Stimulated activated CD4-positive, alpha-beta T cell treated with anti-CD3 and anti-CD28 coated beads, Interleukin-12 subunit alpha, Interleukin-12 subunit beta, amount 100 ng/mL, for 4 hours (primary cell): ENCODE measurements at regions not wholly inside any gene's neighbourhood (a gene's known extent, or its start where the extent isn't known, plus 50 kb on each side); places are given as distances from the start of the nearest gene placed in this dataset.

Experiments
- DNase-seq: peaks from one replicate; pipeline ENCODE4 v3.0.0-alpha.2; 2020

DNA sequence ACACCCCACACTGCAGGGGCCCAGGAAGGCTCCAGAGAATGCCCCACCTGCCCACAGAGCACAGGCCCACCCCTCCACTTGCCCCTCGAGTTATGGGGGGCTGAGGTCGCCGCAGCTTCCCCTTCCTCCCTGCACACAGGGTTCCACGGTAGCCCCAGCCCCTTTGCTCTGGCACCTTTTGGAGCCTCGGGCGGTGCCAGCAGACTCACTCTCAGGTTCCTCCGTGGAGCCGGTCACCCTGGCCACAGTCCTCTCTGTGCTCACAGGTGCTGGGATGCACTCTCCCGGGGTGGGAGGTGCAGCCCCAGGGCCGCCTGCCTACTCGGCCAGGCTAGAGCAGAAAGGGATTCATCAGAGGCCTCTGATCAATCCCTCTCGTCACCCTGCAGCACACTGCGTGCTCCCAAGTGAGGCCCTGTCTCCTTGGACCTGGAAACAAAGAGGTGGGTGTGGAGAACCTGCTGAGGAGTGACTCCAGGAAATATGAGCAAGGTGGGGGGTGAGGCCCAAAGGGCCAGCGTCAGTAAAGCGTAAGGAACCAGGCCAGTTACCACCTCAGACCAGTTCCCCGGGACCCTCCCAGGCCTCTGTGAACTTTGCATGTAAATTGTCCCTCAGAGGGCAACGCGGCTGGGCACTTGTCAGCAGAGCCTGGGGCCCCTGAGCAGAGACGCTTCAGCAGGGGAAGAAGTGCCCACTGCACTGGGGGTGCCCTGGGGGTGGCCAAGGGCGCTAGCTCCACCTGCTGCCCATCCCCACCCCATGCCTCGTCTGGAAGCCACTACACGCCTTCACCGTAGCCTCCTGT lies 167.8 kb downstream of the OLFM1 start:
- no peak for DNase-seq

DNA sequence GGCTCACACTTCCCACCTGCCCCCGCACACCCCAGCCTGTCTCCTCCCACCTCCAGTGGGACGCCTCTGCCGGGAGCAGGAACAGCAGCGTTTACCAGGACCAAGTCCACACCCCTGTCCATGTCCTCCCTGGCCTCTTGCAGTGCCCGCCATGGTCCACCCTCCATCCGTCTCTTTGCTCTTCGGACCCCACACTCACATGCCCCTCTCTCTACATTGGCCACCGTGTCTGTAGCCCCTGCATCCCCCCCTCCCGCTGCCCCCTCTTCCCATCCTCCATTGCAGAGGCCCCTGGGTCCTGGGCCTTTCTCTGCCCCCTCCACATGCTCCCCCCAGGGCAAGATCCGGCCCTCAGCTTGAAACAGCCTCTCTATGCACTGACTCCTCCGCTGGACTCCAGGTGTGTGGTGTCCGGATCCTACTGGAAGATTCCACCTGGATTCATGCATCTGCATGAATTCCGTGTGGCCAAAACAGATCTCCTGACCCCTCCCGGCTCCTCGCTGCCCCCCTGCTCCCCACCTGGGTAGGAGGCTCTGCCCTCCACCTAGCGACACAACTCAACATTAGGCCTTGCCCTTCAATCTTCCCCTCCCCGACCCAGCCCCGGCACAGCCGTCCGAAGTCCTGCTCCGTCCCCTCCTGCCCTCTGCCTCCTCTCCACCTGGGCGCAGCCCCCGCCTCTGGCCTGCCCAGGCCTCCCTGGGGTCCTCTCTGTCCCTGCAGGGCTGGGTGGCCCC lies 168.5 kb downstream of the OLFM1 start:
- DNase-seq = no peak

DNA sequence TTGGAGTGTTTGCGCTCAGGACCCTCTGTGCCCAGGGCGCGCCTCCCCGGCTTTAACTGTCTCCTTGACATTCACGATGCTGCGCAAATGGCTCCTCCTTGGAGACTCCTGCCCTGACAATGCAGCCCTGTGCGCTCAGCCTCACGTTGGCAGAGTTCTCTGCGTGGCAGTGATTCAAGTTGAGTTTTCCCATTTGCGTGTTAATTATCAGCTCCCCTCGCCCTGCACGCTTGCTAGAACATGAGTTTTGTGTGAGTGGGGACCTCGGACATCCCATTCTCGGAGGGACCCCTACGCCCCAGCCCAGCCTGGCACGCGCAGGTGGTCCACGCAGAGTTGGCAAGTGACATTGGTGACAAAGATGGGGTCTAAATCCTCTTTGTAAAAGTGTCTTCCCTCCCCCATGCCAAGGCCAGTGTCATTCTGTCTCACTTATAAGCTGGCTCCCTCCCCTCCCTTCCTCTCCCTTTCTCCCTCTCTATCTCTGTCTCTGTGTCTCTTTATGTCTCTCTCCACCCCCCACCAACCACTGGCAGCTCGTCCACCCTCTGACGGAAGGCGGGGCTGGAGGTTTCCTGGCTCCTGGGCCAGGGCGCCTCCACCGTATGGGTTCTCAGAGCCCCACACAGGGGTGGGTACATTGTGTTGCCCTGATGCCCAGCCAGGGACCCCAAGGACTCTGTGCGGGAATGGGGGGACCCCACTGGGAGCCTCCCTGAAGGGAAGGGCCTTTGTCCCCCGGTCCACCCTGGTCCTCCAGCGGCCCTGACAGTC lies 169.3 kb downstream of the OLFM1 start:
- DNase-seq = no peak

DNA sequence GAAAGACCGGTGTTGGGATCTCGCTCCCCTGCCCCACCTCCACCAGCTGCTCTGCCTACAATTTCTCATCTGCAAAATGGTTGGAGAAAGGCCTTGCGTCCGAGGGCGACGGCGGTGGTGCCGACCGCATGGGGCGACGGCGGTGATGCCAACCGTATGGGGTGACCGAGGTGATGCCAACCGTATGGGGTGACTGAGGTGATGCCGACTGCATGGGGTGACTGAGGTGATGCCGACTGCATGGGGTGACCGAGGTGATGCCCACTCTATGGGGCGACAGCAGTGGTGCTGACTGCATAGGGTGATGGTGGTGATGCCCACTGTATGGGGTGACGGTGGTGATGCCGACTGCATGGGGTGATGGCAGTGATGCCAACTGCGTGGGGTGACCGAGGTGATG lies 171.0 kb downstream of the OLFM1 start:
- DNase-seq = no peak

DNA sequence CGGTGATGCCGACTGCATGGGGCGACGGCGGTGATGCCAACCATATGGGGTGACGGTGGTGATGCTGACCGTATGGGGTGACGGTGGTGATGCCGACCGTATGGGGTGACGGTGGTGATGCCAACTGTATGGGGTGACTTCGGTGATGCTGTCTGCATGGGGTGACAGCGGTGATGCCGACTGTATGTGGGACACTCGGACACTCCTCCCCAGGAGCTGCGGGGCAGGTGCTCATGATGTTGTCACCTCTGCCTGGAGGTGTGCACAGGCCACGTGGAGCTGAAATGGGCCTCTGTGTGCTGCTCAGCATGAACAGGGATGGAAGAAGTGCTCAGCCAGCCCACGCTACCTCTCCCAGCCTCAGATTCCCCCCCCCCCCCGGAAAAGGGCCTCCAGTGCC lies 171.8 kb downstream of the OLFM1 start:
- no peak for DNase-seq

DNA sequence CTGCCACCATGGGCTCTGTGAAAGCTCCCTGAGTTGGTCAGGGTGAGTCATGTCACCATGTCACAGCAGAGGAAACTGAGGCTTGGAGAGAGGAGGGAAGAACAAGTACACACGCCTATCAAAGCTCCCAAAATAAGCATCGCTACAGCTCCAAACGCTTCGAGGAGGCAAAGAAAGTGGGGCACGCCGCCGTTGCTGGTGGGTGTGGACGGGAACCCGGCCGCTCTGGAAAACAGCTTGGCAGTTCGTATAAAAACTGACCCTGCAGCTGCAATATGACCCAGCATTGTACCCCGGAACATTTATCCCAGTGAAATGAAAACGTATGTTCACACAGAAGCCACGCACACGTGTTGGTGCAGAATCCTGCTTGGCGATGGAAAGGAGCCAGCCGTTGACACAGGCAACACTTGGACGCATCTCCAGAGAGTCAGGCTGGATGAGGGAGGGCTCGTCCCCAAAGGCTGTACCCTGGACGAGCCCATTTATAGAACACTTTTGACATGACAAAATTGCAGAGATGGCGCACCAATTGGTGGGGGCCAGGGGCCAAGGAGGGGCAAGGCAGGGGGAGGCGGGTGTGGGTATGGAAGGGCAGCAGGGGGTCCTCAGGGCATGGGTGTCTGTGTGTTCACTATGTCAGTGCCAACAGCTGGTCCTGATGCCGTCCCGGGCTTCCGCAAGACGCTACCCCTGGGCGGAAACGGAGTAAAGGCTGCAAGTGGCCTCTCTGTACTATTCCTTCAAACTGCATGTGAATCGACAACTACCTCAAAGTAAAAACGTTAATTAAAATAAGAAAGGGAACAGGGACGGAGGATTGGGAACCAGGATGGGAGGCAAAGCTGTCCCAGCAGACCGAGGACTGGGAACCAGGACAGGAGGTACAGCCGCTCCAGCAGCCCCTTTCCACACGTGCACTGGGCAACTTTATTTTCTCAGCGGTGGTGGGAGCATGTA lies 173.0 kb downstream of the OLFM1 start:
- no peak for DNase-seq

DNA sequence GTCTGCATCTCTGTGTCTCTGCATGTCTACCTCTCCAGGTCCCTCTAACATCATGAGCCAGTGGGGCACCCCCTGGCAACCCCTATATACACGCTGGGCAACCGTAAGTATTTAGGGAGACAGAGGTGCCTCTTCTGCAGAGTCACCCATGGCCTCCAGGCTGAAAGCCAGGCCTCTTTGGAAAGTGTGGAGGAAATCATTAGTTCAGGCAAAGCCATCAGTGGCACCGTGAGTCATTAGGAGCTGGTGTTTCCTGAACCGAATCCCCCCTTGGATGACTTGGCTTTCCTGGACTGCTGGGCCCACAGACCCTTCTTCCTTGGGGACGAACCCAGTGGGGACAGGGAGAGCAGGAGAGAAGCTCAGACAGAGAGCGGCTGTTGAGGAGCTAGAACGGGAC lies 174.8 kb downstream of the OLFM1 start:
- DNase-seq = no peak

DNA sequence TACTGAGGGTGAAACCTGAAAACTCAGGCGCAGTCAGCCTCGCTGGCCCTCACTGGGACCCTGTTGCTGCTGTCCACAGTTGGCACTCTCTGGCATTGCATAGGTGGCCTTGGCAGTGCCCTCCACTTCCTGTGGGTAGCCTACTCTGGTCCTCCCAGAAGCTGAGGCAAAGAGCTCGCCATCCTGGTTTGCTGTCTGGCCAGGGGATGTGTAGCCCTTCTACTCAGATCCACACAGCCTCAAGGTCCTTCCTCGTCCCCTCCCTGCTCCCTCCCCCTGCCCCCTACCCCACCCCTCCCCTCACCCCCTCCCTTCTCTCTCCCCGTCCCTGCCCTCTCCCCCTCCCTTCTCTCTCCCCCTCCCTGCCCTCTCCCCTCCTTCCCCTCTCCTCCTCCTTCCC lies 176.0 kb downstream of the OLFM1 start:
- no peak for DNase-seq

DNA sequence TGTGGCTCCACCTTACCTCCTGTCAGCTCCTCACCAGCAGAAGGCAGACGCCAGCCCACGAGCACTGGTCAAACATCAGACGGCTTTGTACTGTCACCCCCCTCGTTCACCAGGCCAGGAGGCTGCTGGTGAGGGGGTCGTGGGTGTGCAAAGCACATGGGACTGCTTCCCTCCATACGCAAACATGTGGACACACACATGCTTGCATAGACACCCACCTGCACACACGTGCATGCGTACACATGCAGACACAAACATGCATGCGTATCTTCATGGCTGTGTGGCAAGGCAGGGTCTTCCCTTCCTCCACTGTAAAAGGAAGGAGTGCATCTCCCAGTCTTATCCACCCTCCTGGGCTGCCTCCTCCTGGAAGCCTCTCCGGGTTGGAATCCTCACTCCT lies 178.5 kb downstream of the OLFM1 start:
- no peak for DNase-seq

DNA sequence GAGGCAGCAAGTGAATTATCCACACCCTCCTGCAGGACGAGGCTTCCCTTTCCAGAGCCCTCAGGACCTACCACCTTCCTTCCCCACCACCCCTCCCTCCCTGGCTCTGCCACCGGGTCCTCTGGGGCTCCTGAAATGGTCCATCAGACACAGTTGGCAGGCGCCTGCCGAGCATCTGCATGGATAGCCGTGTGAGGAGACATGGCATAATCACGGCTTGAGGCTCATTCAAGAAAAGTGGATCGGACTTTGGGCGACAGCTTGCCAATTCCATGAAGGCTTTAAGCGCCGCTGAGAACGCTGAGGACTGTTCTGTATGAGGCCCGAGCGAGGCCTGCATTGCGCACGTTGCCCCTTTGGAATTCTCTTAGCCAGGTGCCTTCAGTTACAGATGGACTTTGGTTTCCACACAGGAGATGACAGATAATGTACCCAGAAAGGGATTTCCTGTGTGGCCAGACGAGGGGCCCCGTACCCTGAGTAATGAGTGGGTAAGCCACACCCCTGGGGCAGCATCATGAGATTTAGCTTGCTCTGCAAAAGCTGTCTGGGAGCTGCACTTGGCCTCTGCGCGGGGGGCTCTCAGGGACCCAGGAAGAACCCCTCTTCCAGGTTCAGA lies 179.8 kb downstream of the OLFM1 start:
- DNase-seq = no peak

DNA sequence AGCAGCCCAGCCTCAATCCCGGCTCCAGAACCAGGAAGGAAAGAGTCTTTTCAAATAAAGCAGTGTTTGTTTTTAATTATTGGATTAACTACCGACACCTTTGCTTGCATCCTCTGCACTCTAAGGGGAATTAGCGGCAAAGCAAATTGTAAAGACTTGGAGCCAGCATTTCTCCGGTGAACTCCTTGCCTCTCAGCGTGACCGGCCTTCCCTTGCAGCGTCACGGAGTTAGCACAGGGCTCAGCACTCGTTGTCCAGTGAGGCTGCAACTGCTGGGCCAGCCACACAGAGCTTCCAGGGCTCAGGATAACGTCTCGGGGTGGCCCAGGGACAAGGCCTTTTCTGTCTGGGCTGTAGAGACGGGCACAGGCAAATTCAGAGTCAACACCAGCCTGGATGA lies 180.6 kb downstream of the OLFM1 start:
- DNase-seq = no peak

DNA sequence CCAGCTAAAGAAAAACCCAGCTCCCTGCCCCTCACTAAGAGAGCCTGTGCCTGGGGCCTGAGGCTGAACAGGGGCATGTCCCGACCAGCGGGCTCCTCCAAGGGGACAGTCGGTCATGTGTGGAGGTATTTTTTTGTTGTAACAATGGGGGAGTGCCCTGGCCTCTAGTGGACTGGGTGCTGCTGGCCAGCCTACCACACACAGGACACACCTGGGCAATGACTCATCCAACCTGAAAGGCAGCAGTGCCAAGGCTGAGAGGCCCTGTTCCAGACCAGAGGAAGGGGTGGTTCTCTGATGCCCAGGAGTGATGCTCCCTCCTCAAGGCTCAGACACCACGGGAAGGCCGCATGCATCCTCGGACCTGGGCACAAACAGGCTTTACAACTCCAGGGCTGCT lies 181.5 kb downstream of the OLFM1 start:
- no peak for DNase-seq

DNA sequence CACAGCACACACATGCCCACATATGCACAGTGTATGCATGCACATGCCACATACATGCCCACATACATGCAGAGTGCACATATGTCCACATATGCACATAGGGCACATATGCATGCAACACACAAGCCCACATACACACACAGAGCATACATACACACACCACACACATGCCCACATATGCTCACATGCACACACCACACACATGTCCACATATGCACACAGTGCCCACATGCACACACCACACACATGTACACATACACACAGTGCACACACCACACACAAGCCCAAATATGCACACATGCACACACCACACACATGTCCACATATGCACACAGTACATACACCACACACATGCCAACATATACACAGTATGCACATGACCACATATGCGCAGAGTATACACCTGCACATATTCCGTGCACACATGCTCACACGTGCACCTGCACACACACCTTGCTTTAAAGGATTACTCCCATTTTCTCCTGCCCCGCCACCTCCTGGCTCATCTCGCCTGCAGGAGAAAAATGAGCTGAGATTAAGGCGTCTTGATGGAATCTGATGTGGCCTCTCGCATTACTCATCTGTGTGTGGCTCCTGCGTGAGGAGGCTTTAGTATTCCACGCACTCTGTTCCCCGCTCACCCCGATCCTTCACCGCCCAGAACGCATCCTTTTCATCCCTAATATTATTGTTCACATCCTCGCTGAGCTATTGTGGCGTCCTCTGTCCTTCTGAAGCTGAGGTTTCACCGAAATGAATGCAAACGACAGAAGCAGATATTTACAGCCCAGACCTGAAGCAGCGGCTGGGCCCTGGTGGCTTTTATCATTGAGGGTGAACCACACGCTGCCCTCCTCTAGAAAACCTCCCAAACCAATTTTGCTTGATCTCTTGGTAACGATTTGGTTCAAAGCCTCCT lies 182.7 kb downstream of the OLFM1 start:
- DNase-seq = no peak

DNA sequence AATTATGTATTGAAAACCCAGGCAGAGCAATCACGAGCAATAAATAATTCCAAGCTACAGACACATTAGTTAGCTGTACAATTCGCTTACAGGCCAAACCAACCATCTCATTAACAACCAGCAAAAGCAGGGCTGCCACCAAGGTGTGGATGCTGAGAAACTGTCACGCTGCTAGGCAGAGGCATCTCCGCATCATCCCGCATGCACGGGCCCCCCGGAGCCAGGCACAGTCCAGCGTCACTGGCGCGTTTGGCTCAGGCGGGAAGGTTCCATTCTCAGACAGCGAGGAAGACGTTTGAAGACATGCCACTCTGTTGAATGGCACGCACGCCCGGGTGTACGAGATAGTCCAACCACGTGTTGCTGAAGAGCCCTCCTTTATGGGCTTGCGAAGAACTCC lies 184.0 kb downstream of the OLFM1 start:
- DNase-seq = no peak

DNA sequence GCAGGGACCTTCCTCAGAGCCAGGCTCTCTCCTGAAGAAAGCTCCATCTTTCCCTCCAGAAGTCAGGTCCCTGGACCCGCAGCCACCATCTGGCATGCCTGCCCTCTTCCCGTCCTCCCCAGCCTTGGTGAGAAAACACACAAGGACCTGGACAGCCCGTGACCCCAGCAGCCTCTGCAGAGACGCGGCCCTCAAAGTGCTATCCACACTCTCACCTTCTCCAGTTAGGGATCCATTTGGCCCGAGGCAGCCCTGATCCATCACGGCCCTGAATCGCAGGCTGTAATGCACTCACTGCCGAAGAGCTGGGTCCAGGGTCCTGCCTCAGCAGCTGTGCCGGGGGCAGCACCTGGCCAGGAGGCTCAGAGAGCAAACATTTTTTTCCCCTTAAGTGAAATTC lies 185.1 kb downstream of the OLFM1 start:
- DNase-seq = no peak

DNA sequence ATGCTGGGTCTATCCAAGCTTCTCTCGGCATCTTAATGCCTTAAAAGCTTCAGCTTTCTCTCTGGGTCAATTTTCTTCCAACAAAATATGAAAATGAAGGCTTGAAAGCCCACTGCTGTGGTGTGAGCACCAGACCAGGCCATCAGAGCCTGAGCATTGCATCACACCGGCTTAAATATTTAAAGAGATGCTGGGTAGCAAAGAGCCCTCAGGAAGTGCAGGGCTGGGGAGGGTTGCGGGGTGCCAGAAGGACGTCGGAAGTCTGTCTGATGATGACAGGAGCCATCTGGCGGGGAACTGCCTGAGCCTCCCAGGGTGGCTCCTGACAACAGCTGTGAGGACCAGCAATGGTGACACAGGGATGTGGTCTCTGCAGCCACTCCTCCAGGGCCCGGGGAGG lies 185.5 kb downstream of the OLFM1 start:
- DNase-seq = no peak

DNA sequence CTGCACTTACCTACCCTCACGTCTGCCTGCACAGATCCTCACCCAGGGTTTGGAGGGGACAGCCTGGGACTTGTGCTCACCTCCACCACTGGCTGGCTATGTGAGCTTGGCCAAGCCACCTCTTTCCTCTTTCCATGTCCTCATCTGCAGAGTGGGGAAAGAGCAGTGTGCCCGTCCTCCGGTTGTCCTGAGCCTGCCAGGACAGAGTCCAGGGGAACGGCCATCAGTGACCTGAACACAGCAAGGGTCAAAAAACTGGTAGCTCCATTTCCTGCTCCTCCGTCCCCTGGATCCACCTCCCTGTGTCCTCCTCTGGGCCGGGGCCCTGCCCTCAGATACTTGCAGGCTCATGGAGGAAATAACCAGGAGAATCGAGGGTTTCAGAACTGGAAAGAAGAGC lies 187.7 kb downstream of the OLFM1 start:
- DNase-seq = no peak

DNA sequence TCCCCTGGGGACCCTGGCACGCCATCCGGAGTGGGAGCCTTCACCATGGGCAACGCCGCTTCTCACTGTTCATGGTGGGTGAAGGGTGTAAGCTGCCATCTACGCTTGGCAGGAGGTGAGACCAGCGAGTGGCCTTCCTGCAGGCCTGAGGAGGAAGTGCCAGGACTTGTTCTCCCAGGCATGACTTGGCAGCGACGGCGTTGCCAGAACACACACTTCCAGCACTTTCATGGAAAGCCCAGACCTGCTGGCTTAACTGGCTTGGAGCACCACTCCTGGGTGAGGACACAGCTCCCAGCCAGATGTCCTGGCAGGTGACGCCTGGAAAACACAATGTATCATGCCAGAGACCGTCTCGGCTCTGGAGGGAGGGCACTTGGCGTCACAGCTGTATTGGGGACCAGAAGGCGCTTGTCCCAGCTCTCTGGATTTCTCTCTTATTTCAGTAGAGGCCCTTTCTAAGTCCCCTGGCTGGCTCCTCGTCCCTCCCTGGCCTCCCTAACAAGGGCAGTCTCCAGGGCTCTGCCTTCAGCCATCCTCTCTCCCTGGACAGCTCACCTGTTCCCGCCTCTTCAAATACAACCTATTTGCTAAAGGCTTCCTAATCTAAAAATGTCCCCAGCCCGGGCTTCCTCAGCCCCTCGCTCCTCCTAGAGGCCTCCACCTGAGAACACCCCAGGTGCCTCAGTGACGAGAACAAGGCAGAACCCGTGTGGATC lies 188.3 kb downstream of the OLFM1 start:
- no peak for DNase-seq

DNA sequence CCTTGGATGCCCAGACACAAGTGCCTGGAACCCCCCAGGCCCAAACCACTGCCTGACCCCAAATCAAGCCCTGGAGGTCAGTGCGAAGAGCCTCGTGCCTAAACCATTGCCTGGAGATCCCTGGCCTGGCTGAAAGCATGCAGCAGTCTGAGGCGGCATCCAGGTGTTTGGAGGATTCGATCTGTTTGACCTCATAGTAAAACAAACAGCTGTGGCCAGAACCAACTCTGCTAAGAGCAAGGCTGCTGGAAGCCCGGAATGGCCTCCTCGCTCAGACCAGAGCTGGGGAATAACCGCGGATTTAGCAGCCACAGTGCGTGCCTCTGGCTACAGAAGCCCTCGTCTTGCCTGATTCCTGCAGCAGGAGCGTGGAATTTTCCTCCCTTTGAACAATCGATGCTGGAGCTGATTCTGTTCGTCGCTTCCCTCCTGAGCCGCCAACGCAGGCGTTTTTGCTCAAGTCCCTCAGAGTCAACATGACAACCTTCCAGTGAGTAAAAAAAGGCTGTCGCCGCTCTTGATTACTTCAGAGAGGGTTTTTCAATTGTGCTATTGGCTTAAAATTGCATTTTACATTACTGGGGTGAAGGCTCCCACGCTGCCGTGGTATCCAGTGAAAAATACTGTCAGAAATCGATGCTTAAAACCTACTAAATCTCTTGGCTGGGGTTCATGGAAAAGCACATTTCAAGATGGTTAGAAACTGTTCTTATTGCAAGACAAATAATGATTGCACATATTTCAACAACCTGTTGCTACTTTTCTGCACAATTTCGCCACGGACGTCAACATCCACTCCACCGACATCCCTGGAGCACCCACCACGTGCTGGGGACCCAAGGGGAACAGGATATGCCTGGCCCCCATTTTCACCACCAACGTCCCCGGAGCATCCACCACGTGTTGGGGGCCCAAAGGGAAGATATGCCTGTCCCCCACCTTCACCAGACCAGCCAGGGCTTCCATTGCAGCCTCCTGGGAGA lies 190.0 kb downstream of the OLFM1 start:
- DNase-seq = no peak
